Kidney (tissue), 13 donors: ENCODE measurements at regions not wholly inside any gene's neighbourhood (a gene's known extent, or its start where the extent isn't known, plus 50 kb on each side); places are given as distances from the start of the nearest gene placed in this dataset.

ENCODE experiments used
- DNase-seq, 5 donors: peaks; one replicate each; pipeline ENCODE4 v3.0.0-alpha.2; 2013 to 2020
- FAIRE-seq: peaks from 2 replicates; lab custom pipeline; 2012; peaks lifted over from hg19 to GRCh38; lab: Jason Lieb, UNC
- H3K27ac ChIP-seq, 2 donors: one replicate each; pipeline ENCODE4 v1.7.0; 2013; ENCODE audit warnings: low read depth in 2 of 2, low read length in 2 of 2, inconsistent platforms in 1 of 2
- H3K27me3 ChIP-seq: one replicate; pipeline ENCODE4 v1.7.1; 2013; ENCODE audit warnings: low read length, inconsistent platforms; ENCODE audit not compliant: control insufficient read depth, insufficient read depth
- H3K36me3 ChIP-seq, 3 donors: one replicate each; pipeline versions ENCODE4 v1.7.0 to v1.7.1; 2013; ENCODE audit warnings: low read length in 3 of 3, control low read depth in 1 of 3, inconsistent platforms in 1 of 3; ENCODE audit not compliant: insufficient read depth in 3 of 3, control insufficient read depth in 2 of 3
- H3K4me1 ChIP-seq, 3 donors: one replicate each; pipeline versions ENCODE4 v1.7.0 to v1.7.1; 2013; ENCODE audit warnings: low read length in 3 of 3, inconsistent platforms in 1 of 3, low read depth in 1 of 3; ENCODE audit not compliant: control insufficient read depth in 2 of 3, insufficient read depth in 2 of 3
- H3K4me3 ChIP-seq, 3 donors: one replicate each; pipeline versions ENCODE4 v1.7.0 to v1.8.1; 2013; ENCODE audit warnings: low read length in 3 of 3, control low read depth in 1 of 3, inconsistent platforms in 1 of 3
- H3K9ac ChIP-seq, 3 donors: one replicate each; pipeline versions ENCODE4 v1.7.0 to v1.7.1; 2013; ENCODE audit warnings: low read length in 3 of 3, control low read depth in 1 of 3, inconsistent platforms in 1 of 3
- H3K9me3 ChIP-seq, 3 donors: one replicate each; pipeline versions ENCODE4 v1.7.0 to v1.7.1; 2013; ENCODE audit warnings: low read length in 3 of 3, control low read depth in 1 of 3, inconsistent platforms in 1 of 3; ENCODE audit not compliant: control insufficient read depth in 2 of 3, insufficient read depth in 1 of 3
- CTCF ChIP-seq: IDR thresholded peaks from 3 replicates; pipeline ENCODE4 v1.5.1; 2012; ENCODE audit warnings: mild to moderate bottlenecking, moderate library complexity, borderline replicate concordance; ENCODE audit not compliant: insufficient read depth; ENCODE audit errors: extremely low read depth
- intact Hi-C: fragments of 100-400 bp; cut with DNase I; formaldehyde crosslinking; loops from one replicate; pipeline ENCODE4 v1.11.1; 2022
- donor health status: control.
- donor health status: control.
- donor health status: control.
- donor health status: control.
- donor health status: control.
- donor health status: DM: yes; HTN: yes; CAD: no.
- donor health status: Normal renal cell carcinoma (clear cell type).

- no peak for TF ChIP-seq CTCF
- no peak overlapping the region for H3K9ac ChIP-seq
- DNase-seq (peak in 2 of 5 donors; percentile 12 to 30), FAIRE-seq (no peak)
- no peaks in the 10 kb centered on the region for H3K36me3 ChIP-seq
- no peak overlapping the region for H3K4me3 ChIP-seq
- no peaks in the 10 kb centered on the region for H3K4me1 ChIP-seq
- H3K27me3 ChIP-seq: no peaks in the 10 kb centered on the region
- no peak overlapping the region for H3K27ac ChIP-seq
- H3K9me3 ChIP-seq: no peaks in the 10 kb centered on the region
- intact Hi-C loops: loop anchor here (10.0 kb wide), 1 partner anchor 423 kb away; no protein-coding TSS in a partner anchor
Observed at GRCh38 chr6:90397929-90398674, 101.5 kb upstream of the BACH2 start.

DNA sequence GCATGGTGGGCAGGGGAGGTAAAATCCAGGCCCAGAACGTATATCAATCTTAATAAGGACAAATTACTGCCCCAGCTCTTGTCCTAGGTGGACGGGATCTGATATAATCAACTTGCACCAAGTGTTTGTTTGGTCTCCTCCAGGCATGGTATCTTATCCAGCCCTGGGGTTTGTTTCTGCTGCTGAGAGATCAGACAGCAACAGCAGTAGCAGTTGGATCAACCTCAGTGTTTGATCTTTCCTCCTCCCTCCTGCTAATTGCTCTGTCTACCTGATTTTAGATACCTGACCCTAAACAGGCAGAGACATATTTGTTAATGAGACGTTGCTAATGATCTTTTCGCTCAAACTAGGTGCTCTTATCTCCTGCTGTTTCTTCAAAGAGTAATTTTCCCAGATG, 100.4 kb upstream of the BACH2 start:
- no peak overlapping the region for H3K27ac ChIP-seq
- no peaks in the 10 kb centered on the region for H3K27me3 ChIP-seq
- no peak overlapping the region for H3K9ac ChIP-seq
- no peak overlapping the region for H3K4me3 ChIP-seq
- DNase-seq (no peak), FAIRE-seq (no peak)
- no peaks in the 10 kb centered on the region for H3K36me3 ChIP-seq
- intact Hi-C loops: loop anchor here (10.0 kb wide), 1 partner anchor 422 kb away; no protein-coding TSS in a partner anchor
- H3K9me3 ChIP-seq: no peaks in the 10 kb centered on the region
- no peaks in the 10 kb centered on the region for H3K4me1 ChIP-seq
- TF ChIP-seq CTCF: no peak

GRCh38 chr6:90393232-90393884, 96.7 kb upstream of the BACH2 start:
- no peak overlapping the region for H3K27ac ChIP-seq
- intact Hi-C loops: loop anchor here (10.0 kb wide), 1 partner anchor 419 kb away; no protein-coding TSS in a partner anchor
- H3K36me3 ChIP-seq: no peaks in the 10 kb centered on the region
- no peaks in the 10 kb centered on the region for H3K9me3 ChIP-seq
- no peaks in the 10 kb centered on the region for H3K4me1 ChIP-seq
- FAIRE-seq (no peak), DNase-seq (peak in 4 of 5 donors; percentile 71 to 84 (median 80))
- peak overlapping the region in 1 of 3 donors; percentile 22 for H3K9ac ChIP-seq
- no peaks in the 10 kb centered on the region for H3K27me3 ChIP-seq
- peak; percentile 73 for TF ChIP-seq CTCF
- no peak overlapping the region for H3K4me3 ChIP-seq
